Dendritic cell treated with granulocyte-macrophage colony-stimulating factor and Interleukin-4, amounts not matched to agents 40 ng/mL and 50 ng/mL, for 4 days (primary cell): ENCODE measurements at regions not wholly inside any gene's neighbourhood (a gene's known extent, or its start where the extent isn't known, plus 50 kb on each side); places are given as distances from the start of the nearest gene placed in this dataset.

Source experiments
- H3K27ac Mint-ChIP-seq: one replicate; pipeline ENCODE4 v1.8.0; 2022; ENCODE audit warnings: mild to moderate bottlenecking, mixed read lengths
- H3K27me3 Mint-ChIP-seq: one replicate; pipeline ENCODE4 v1.8.0; 2022; ENCODE audit warnings: mild to moderate bottlenecking, mixed read lengths
- H3K36me3 Mint-ChIP-seq: one replicate; pipeline ENCODE4 v1.8.0; 2022; ENCODE audit warnings: low read depth, mixed read lengths
- H3K4me1 Mint-ChIP-seq: one replicate; pipeline ENCODE4 v1.8.0; 2022; ENCODE audit warnings: low read depth, mixed read lengths
- H3K4me3 Mint-ChIP-seq: one replicate; pipeline ENCODE4 v1.8.0; 2022; ENCODE audit warnings: mild to moderate bottlenecking, moderate library complexity, mixed read lengths
- H3K9me3 Mint-ChIP-seq: one replicate; pipeline ENCODE4 v1.8.0; 2022; ENCODE audit warnings: mixed read lengths
- intact Hi-C: fragments of 100-400 bp; cut with micrococcal nuclease; formaldehyde crosslinking; loops from one replicate; pipeline ENCODE4 v1.15.0; 2022

- Mint-ChIP-seq H3K9me3 (peaks cover 31% of the 10 kb centered on the region), H3K27me3 (no peaks in the 10 kb centered on the region), H3K4me3 (no peak overlapping the region), H3K36me3 (no peaks in the 10 kb centered on the region), H3K27ac (no peak overlapping the region), H3K4me1 (no peaks in the 10 kb centered on the region)
- intact Hi-C loops = no loop called here
These were observed 189.8 kb downstream of the SNX19 start for GRCh38 chr11:130726234-130727037.

GRCh38 chr11:130727157-130728119 lies 188.8 kb downstream of the SNX19 start:
- H3K36me3 Mint-ChIP-seq = no peaks in the 10 kb centered on the region
- no peak overlapping the region for H3K4me3 Mint-ChIP-seq
- no peak overlapping the region for H3K27ac Mint-ChIP-seq
- H3K9me3 Mint-ChIP-seq = peaks cover 35% of the 10 kb centered on the region
- no peaks in the 10 kb centered on the region for H3K4me1 Mint-ChIP-seq
- intact Hi-C loops = no loop called here
- no peaks in the 10 kb centered on the region for H3K27me3 Mint-ChIP-seq

- H3K27me3 Mint-ChIP-seq = no peaks in the 10 kb centered on the region
- intact Hi-C loops = no loop called here
- no peak overlapping the region for H3K27ac Mint-ChIP-seq
- H3K36me3 Mint-ChIP-seq = no peaks in the 10 kb centered on the region
- H3K4me1 Mint-ChIP-seq = no peaks in the 10 kb centered on the region
- peaks cover 35% of the 10 kb centered on the region for H3K9me3 Mint-ChIP-seq
- no peak overlapping the region for H3K4me3 Mint-ChIP-seq
These were observed 187.8 kb downstream of the SNX19 start for GRCh38 chr11:130728185-130729180.

GRCh38 chr11:130729193-130729592 lies 187.1 kb downstream of the SNX19 start:
- Mint-ChIP-seq H3K27me3 (no peaks in the 10 kb centered on the region), H3K9me3 (peaks cover 38% of the 10 kb centered on the region), H3K4me1 (no peaks in the 10 kb centered on the region), H3K27ac (no peak overlapping the region), H3K36me3 (no peaks in the 10 kb centered on the region), H3K4me3 (no peak overlapping the region)
- intact Hi-C loops = no loop called here

GRCh38 chr11:130729678-130730300 lies 186.5 kb downstream of the SNX19 start:
- H3K4me3 Mint-ChIP-seq = no peak overlapping the region
- intact Hi-C loops = no loop called here
- H3K27me3 Mint-ChIP-seq = no peaks in the 10 kb centered on the region
- no peak overlapping the region for H3K27ac Mint-ChIP-seq
- H3K9me3 Mint-ChIP-seq = peaks cover 44% of the 10 kb centered on the region
- no peaks in the 10 kb centered on the region for H3K36me3 Mint-ChIP-seq
- no peaks in the 10 kb centered on the region for H3K4me1 Mint-ChIP-seq

GRCh38 chr11:130731401-130731800 lies 184.9 kb downstream of the SNX19 start:
- H3K4me3 Mint-ChIP-seq = no peak overlapping the region
- no peaks in the 10 kb centered on the region for H3K36me3 Mint-ChIP-seq
- no peaks in the 10 kb centered on the region for H3K4me1 Mint-ChIP-seq
- no peak overlapping the region for H3K27ac Mint-ChIP-seq
- intact Hi-C loops = no loop called here
- H3K9me3 Mint-ChIP-seq = peaks cover 52% of the 10 kb centered on the region
- H3K27me3 Mint-ChIP-seq = no peaks in the 10 kb centered on the region

- Mint-ChIP-seq H3K4me3 (no peak overlapping the region), H3K9me3 (peaks cover 58% of the 10 kb centered on the region), H3K36me3 (no peaks in the 10 kb centered on the region), H3K27me3 (no peaks in the 10 kb centered on the region), H3K4me1 (no peaks in the 10 kb centered on the region), H3K27ac (no peak overlapping the region)
- intact Hi-C loops = no loop called here
These were observed 183.8 kb downstream of the SNX19 start for GRCh38 chr11:130732476-130732875.

- H3K9me3 Mint-ChIP-seq = peaks cover 57% of the 10 kb centered on the region
- H3K4me1 Mint-ChIP-seq = no peaks in the 10 kb centered on the region
- no peak overlapping the region for H3K4me3 Mint-ChIP-seq
- H3K27me3 Mint-ChIP-seq = no peaks in the 10 kb centered on the region
- H3K36me3 Mint-ChIP-seq = no peaks in the 10 kb centered on the region
- intact Hi-C loops = no loop called here
- H3K27ac Mint-ChIP-seq = no peak overlapping the region
These were observed 179.0 kb downstream of the SNX19 start for GRCh38 chr11:130737041-130737830.

- no peaks in the 10 kb centered on the region for H3K36me3 Mint-ChIP-seq
These were observed 178.3 kb downstream of the SNX19 start for GRCh38 chr11:130737866-130738431.

GRCh38 chr11:130738611-130739010 lies 177.7 kb downstream of the SNX19 start:
- peaks cover 59% of the 10 kb centered on the region for H3K9me3 Mint-ChIP-seq
- no peak overlapping the region for H3K4me3 Mint-ChIP-seq
- H3K4me1 Mint-ChIP-seq = no peaks in the 10 kb centered on the region
- intact Hi-C loops = no loop called here
- no peaks in the 10 kb centered on the region for H3K36me3 Mint-ChIP-seq
- no peaks in the 10 kb centered on the region for H3K27me3 Mint-ChIP-seq
- H3K27ac Mint-ChIP-seq = no peak overlapping the region

More at GRCh38 chr11:130737866-130738431, 178.3 kb downstream of the SNX19 start:
- H3K9me3 Mint-ChIP-seq = peaks cover 59% of the 10 kb centered on the region
- no peak overlapping the region for H3K4me3 Mint-ChIP-seq
- H3K4me1 Mint-ChIP-seq = no peaks in the 10 kb centered on the region
- intact Hi-C loops = no loop called here
- H3K27me3 Mint-ChIP-seq = no peaks in the 10 kb centered on the region
- no peak overlapping the region for H3K27ac Mint-ChIP-seq

GRCh38 chr11:130740819-130741218 lies 175.5 kb downstream of the SNX19 start:
- Mint-ChIP-seq H3K4me1 (no peaks in the 10 kb centered on the region), H3K4me3 (no peak overlapping the region), H3K36me3 (no peaks in the 10 kb centered on the region), H3K9me3 (peaks cover 41% of the 10 kb centered on the region), H3K27ac (no peak overlapping the region), H3K27me3 (no peaks in the 10 kb centered on the region)
- intact Hi-C loops = no loop called here

- H3K27me3 Mint-ChIP-seq = no peaks in the 10 kb centered on the region
- H3K4me1 Mint-ChIP-seq = no peaks in the 10 kb centered on the region
- peaks cover 20% of the 10 kb centered on the region for H3K9me3 Mint-ChIP-seq
- no peaks in the 10 kb centered on the region for H3K36me3 Mint-ChIP-seq
- H3K4me3 Mint-ChIP-seq = no peak overlapping the region
- intact Hi-C loops = no loop called here
- no peak overlapping the region for H3K27ac Mint-ChIP-seq
These were observed 171.5 kb downstream of the SNX19 start for GRCh38 chr11:130744794-130745193.
